Skin epidermis (tissue), 12 donors: ENCODE measurements at regions not wholly inside any gene's neighbourhood (a gene's known extent, or its start where the extent isn't known, plus 50 kb on each side); places are given as distances from the start of the nearest gene placed in this dataset.

Experiments used
- H3K27ac ChIP-seq, 21 experiments: fragments of 200-600 bp; sonication (generic) in 11 of 21; one replicate each; pipeline ENCODE4 v1.5.0; 2020; ENCODE audit warnings: mild to moderate bottlenecking in 3 of 21, inconsistent platforms in 2 of 21, moderate library complexity in 2 of 21
- H3K4me3 ChIP-seq, 7 experiments: fragments of 200-600 bp; sonication (generic) in 2 of 7; one replicate each; pipeline ENCODE4 v1.5.0; 2020; ENCODE audit warnings: inconsistent platforms in 2 of 7, mild to moderate bottlenecking in 2 of 7, moderate library complexity in 1 of 7

DNA sequence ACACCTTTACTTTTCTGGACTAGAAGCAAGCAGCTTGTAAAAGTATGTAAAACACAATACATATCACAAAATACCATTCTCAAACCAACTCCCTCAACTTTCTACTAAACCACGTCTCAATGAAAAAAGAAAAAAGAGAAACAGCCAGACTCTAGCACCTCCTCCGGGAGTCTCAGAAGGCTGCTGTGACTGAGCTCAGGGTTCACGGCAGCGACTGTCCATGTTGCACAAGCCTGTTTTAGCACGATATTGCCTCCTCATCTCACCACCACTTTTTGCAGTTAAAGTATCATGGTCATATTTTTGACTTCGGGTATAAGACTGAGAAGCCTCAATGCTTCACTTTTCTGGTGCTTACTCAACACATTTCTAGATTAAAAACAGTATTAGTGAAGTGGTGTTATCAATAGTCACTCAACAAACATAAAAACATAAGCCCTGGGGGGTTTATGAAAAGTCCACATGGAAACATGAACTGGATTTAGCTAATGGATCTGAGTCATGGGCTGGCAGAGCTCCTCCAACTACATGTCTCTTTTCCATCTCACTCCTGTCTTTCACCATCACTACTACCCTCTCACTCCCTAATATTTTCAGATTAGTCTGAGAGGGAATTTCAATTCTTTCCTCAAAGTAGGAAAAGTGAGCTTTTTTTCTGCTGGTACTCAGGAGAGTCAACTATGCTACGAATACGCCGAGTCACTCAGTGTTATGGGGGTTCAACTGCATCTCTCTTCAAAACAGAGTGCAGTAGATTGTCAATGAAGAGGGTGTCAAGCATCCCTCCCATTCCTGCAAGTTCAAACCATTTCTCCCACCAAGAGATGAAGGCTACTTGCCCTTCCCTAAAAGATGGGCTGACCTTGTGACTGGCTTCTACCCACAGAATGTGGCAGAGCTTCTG is 113.7 kb downstream of the OSR1 start:
- H3K27ac ChIP-seq, result no peak overlapping the region
- no peak overlapping the region for H3K4me3 ChIP-seq

DNA sequence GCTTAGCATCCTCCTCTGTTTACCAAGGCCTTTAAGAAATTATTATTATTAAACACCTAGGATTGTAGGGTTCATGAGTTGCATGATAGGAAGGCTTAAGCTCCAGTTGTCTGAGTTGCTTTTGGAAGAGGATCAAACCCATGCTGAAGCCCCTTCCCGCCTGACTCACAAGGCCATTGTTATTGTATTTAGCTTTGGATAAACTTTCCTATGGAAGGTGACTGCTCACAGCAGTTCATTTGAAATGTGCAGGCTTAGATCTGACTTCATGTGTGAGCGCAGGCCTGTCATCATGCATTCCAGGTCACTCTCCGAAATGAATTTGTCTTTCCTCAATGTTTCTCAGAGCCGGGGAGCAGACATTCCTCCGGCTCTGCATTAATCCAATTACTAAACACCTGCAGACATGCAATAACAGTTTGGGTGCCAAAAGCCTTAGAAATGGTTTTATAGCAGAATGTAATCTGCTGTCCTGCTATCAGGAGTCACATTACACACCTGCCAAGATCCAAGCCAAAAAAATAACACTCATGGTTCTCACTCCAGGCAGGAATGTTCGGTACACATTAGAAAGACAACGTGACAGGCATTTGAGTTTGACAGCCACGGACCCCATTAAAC is 119.9 kb downstream of the OSR1 start:
- Histone ChIP-seq H3K4me3 (no peak overlapping the region), H3K27ac (no peak overlapping the region)

DNA sequence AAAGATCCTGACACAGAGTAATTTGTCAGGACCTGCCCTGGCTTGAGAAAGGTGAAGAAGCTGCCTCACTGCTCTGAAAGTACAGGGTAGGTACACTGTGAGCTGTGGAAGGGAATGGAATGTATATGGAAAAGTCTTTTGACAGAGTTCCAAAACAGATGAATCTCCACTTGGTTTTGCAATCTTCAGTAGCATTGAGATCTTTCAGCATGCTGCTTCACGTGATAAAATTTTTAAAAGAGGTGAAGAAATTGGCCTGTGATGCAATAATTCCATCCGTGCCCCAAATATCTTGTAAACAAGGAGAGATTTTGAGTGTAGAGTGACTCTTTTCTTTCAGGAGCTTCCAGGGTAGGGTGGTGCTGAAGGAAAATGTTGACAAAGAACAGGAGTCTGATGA is 123.1 kb downstream of the OSR1 start:
- no peak overlapping the region for H3K4me3 ChIP-seq
- H3K27ac ChIP-seq, result peak overlapping the region in 6 of 21 experiments; percentile 11 to 67 (median 44)

DNA sequence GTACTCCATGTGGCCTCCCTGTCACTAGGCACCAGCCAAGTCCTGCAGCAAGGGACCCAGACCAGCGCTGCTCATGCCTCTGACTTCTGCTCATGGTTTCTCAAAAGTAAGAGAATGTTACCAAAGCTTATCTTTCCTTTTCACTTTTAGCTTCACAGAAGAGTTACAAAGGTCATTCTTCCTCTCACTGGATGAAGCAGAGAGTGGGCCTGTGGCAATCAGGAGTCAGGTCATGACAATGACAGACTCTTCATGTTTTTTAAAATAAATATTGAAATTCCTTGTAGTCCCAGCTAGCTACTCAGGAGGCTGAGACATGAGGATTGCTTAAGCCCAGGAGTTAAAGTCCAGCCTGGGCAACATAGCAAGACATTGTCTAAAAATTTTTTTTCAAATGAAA is 126.1 kb downstream of the OSR1 start:
- no peak overlapping the region for H3K27ac ChIP-seq
- H3K4me3 ChIP-seq, result no peak overlapping the region

DNA sequence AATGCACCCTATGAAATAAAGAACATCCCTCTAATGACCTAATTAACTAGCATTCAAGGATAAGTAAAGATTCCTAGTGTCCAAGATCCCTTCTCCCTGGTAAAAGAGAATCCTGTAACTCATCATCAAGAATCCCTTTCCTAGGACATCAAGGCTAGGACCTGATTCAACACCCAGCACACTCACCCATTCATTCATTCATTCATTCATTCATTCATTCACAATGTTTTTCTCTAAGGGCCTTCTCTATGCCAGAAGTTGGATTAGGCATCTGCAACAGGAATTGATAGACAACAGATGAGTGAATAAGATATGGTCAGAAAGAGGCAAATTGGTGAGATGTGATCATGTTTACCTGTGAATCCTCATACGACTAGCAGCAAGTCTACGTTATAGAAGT is 126.8 kb downstream of the OSR1 start:
- Histone ChIP-seq H3K27ac (no peak overlapping the region), H3K4me3 (no peak overlapping the region)

DNA sequence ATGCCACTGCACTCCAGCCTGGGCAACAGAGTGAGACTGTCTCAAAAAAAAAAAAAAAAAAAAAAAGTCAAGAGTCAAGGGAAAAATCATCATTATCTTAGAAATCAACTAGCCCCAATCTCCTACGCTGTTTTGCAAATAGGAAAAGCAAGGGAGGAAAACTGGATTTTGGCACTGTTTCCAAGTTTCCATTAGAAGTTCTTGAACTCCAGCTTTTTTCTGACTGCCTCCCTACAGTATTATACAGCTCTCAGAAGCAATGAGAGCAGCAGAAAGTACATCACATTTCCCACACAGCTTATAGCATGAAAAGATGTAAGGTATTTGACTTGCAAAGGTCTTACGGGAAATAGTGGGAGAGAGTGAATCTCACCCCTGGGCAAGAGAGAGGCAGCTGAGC is 127.8 kb downstream of the OSR1 start:
- Histone ChIP-seq H3K4me3 (no peak overlapping the region), H3K27ac (no peak overlapping the region)

DNA sequence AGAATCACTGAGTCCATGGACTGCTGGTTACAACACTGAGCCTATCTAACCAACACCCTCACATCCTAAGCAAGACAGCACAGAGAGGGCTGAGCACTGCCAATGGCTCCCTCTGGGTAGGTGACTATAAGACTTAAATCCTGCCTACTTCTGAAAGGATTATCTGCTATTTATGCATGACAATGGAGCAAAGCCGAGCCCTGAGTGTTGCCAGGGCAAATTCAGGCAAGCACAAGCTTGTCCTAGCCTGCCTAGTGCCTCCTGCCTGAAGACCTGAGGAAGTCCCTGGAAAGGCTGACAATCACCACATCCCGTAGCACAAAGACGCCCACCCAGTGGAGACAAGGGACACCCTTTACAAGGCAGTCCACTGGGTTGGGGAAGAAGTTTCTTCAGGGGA is 129.7 kb downstream of the OSR1 start:
- H3K4me3 ChIP-seq, result no peak overlapping the region

DNA sequence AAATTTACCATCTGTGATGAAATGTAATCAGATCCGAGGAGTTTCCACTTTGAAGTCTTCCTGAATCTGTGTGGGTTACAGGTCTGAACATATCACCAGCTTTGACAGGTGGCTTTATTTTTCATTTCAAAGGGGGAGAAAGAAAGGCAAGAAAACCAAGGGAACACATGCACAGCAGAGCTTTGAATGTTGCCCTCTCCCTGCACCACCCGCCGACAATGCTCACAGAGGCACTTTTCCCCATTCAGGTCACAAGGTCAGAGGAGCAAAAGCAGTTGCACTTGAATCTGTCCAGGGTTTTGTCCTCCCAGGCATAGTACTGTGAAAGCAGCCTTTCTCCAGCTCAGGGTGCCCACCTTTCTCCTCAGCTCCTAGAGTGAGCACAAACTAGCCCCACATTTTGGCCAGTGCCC is 130.2 kb downstream of the OSR1 start:
- H3K27ac ChIP-seq, result no peak overlapping the region
- H3K4me3 ChIP-seq, result no peak overlapping the region

More for the DNA sequence above, 129.7 kb downstream of the OSR1 start:
- H3K27ac ChIP-seq, result no peak overlapping the region

DNA sequence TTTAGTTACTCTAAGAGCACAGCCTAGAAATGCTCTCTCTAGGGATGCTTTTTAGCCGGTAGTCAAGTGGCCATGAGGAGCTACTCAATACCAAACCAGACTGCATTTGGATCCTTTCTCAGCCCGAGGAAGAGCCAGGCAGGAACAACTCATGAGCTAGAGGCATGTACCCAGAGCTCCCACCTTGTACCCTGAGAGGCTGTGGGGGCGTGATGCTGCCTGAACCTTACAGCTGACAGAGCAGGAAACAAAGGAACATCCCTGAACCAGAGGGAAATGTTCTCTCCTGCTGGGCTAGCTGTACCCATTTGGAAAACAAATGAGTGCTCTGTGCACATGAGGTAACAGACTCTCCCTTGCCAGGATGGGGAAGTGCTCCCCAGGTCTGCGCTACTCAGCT is 131.6 kb downstream of the OSR1 start:
- Histone ChIP-seq H3K27ac (no peak overlapping the region), H3K4me3 (no peak overlapping the region)

DNA sequence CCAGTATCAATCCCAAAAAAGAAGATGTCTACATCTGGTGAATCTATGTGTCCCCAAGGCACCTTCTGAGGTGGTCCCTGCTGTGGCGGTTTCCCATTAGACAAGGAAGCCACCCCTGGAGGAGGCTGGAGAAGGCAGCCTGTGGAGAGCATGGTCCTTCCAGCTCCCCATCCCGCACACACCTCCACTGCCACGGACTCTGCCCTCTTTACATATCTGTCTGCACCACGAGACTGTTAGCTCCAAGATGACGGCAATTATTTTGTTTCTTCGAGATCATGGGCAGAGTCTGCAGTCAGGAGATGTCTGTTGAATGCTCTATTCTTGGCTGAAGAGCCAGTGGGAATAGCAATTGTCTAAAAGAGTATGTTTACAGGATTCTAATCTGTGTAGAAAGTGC is 132.0 kb downstream of the OSR1 start:
- Histone ChIP-seq H3K27ac (no peak overlapping the region), H3K4me3 (no peak overlapping the region)

DNA sequence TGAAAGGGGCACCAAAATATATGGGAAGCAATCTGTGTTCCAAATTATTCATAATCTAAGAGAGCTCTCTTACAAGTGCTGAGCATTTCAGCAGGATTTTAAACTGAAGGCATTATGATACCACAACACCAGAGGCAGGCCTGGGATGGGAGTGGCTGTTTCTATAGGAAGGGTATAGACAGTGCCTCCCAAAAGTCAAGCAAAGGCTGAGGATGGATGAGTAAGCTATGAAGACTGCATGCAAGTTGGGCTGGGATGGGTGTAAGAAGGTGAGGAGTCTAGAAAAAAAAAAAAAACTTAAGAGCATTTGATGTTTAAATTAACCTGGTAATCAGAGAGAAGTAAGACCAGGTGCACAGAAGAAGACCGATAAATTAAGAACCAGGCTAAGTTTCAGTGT is 132.5 kb downstream of the OSR1 start:
- H3K4me3 ChIP-seq, result no peak overlapping the region
- H3K27ac ChIP-seq, result no peak overlapping the region

DNA sequence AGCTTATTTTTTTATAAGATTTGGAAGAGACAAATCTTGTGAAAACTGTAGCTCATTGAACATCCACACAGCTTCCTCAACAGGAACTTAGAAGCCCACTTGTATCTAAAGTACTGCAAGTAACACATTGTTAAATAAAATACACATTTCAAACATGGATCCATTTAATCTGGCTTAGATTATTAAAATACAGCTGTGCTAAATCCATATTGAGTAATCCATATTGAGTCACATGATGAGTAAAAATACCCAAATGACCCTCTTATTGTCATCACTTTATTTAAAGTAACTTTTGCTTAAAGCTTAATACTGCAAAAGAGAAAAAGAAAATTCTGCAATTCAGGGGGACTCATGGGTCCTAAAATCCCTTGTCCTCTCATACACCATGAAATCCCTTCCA is 133.3 kb downstream of the OSR1 start:
- no peak overlapping the region for H3K4me3 ChIP-seq
- H3K27ac ChIP-seq, result no peak overlapping the region

DNA sequence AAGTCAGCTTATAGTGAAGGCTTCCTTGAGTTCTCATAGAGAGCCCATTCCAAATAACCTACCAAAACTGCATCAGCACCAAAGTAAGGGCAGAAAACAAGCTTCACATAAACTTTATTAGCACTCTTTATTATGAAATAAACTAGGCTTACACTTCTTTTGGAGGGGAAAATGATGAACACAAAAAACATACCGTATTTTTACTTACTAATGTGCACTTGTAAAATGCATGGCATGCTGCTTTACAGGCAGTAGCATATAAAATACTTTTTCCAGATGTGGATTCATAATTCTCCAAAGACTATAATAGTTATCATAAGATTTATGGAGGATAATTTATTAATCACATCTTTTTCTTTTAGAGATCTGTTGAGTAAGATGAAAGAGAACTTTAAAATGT is 133.9 kb downstream of the OSR1 start:
- Histone ChIP-seq H3K4me3 (no peak overlapping the region), H3K27ac (no peak overlapping the region)

DNA sequence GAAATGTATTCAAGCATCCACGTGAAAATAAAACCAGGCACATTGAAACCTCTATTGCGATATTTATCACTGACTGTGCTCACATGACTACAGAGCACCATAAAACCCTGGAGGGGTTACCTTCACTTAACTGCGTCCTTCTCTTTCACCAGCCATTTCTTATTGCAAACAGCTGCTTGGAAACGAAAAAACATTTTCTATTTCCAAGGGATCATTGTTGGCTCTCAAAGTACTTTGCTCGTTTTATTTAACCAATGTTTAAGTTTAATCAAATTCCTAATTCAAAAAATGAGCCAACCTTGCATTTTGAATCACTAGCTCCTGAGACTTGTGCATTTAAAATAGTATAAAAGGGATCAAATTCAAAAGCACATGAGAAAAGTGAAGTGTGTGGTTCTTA is 134.4 kb downstream of the OSR1 start:
- H3K4me3 ChIP-seq, result no peak overlapping the region
- H3K27ac ChIP-seq, result no peak overlapping the region

DNA sequence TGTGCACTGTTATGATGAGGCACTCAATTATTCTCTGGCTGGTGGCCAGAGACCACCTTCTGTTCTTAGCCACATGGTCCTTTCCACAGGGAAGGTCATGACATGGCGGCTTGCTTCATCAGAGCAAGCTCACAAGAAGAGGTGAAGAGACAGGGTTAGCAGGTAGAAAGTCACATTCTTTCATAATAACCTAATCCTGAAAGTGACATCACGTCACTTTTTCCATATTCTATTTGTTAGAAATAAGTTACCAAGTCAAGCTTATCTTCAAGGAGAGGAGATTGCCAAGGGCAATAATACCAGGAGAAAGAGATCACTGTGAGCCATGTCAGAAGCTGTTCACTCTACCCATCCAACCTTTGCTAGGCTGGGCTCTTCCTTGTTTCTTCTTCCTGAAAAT is 139.4 kb downstream of the OSR1 start:
- H3K27ac ChIP-seq, result no peak overlapping the region

DNA sequence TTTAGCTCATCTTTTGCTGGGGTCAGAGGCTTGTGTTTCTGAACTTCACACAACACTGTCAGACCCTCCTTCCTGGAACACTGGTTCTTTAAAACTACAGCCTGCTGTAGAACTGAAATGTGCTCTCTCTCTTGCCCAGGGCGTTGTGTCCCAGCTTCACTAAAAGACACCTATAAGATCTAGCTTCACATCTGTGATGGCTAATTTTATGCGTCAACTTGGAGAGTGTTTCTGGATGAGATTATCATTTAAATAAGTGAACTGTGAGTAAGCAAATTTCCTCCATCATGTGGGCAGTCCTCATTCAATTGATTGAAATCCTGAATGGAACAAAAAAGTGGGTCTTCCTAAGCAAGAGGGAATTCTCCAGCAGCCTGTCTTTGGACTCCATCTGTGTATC is 140.3 kb downstream of the OSR1 start:
- H3K27ac ChIP-seq, result no peak overlapping the region
- no peak overlapping the region for H3K4me3 ChIP-seq

More for the DNA sequence above, 139.4 kb downstream of the OSR1 start:
- no peak overlapping the region for H3K4me3 ChIP-seq

DNA sequence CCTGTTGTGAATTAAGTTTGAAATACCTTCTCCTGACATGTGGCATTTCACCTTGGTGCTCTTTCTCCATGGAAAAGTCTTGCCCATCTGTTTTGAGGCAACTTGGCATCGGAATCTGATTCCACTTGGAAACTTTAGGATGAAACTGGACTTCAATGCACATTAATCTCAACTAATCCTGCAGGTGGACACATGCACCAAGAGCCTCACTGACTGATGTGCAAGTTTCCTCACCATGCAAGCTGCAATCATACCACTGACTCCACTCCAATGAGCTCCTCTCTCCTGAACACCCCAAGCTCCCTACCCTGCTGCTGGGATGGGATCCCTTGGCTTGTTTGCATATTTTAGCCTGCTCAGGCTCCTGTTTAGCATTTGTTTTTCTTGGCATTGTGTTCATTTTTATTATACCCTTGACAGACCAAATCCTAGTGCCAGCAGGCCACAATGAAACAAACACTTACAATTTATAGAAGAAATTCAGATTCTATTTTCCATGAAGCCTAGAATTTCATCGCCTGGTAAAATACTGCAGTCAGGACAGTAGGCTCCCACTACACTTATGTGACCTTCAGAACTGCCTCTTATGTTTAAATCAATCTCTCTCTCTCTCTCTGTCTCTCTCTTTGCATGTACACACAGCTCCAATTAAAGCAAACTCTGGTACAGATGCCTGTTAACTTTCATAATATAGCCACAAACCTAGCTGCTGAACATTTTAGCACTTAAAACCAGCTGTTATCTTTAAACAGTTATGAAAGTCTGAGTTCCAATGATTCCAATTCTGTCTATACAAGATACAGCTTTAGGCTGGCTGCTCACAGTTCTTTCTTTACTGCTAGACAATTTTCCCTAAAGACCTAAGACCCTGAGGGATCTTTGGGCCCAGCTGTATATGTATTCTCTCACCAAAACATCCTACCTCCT is 141.5 kb downstream of the OSR1 start:
- H3K4me3 ChIP-seq, result no peak overlapping the region
- no peak overlapping the region for H3K27ac ChIP-seq

DNA sequence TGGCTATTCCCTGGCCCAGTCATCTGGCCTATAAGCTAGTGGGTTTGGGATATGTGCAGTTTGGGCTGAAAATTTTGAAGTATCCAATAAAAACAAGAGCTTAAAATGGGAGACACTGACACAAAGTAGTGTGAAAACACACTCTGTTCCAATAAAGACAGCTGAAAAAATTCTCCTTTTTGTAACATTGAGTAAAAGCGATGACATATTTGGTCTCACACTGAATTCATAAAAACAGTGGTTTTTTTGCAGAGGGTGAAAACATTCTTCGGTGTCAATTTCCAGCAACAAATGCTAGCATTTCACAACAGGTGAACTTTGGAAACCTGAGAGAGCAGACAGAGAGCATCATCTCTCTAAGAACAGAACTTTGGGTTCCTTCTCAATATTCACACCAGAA is 142.2 kb downstream of the OSR1 start:
- H3K27ac ChIP-seq, result no peak overlapping the region
- no peak overlapping the region for H3K4me3 ChIP-seq

DNA sequence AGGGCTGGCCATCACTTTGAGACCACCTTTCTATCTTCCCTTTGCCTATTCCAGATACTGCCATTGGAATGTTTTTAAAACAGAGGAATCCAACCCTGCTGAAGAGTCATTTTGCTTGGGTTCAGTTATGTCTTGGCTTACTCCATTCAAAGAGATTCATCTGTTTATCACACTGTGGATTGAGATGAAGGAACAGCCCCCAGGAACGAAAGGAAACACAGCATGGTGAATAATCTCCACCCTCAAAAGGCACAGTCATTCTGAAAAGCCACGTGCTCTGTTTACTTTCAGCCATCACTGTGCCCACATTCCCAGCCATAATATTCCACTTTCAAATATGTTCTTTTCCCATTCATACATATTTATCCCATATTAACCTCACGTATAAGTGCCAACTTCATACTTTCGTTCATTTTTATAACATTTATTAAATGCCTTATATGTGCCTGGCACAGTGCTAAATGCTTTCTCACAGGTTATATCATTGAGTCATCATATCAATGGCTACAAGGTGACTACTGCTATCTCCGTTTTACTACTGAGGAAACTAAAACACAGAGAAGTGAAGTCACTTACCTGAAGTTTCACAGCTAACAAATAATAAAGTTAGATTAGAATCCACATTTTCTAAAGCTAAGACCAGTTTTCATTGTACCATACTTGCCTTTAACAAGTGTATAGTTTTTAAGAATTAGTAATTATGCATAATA is 143.6 kb downstream of the OSR1 start:
- no peak overlapping the region for H3K27ac ChIP-seq
- no peak overlapping the region for H3K4me3 ChIP-seq
